HuH-7 (cell line): ENCODE measurements at regions not wholly inside any gene's neighbourhood (a gene's known extent, or its start where the extent isn't known, plus 50 kb on each side); places are given as distances from the start of the nearest gene placed in this dataset.
A peak's percentile ranks its signal among the peaks of the same experiment; 100 is the strongest.
"Not testable (repeated sequence)": the region's sequence is repeated elsewhere in the genome, so short reads cannot be mapped to it uniquely, and the experiment has no call there.

Experiments
- DNase-seq: peaks from one replicate; pipeline ENCODE4 v3.0.0; 2011; ENCODE audit warnings: low spot score

- DNase-seq: no peak
Observed at GRCh38 chr6:12618296-12618695, 98.3 kb upstream of the PHACTR1 start.

- no peak for DNase-seq
Observed at GRCh38 chr6:12621754-12622153, 94.8 kb upstream of the PHACTR1 start.

GRCh38 chr6:12622566-12622965 lies 94.0 kb upstream of the PHACTR1 start:
- no peak for DNase-seq

- DNase-seq: no peak
Observed at GRCh38 chr6:12624142-12624837, 92.3 kb upstream of the PHACTR1 start.

- DNase-seq: no peak
Observed at GRCh38 chr6:12627053-12627452, 89.5 kb upstream of the PHACTR1 start.

- no peak for DNase-seq
Observed at GRCh38 chr6:12628327-12628726, 88.2 kb upstream of the PHACTR1 start.

- not testable (repeated sequence) for DNase-seq
Observed at GRCh38 chr6:12633746-12634145, 82.8 kb upstream of the PHACTR1 start.

GRCh38 chr6:12635375-12635774 lies 81.2 kb upstream of the PHACTR1 start:
- DNase-seq: no peak

GRCh38 chr6:12635813-12636212 lies 80.8 kb upstream of the PHACTR1 start:
- DNase-seq: no peak

- no peak for DNase-seq
Observed at GRCh38 chr6:12636336-12636735, 80.2 kb upstream of the PHACTR1 start.

GRCh38 chr6:12637960-12638641 lies 78.5 kb upstream of the PHACTR1 start:
- DNase-seq: peak; percentile 10

GRCh38 chr6:12640438-12640837 lies 76.1 kb upstream of the PHACTR1 start:
- no peak for DNase-seq

- DNase-seq: not testable (repeated sequence)
Observed at GRCh38 chr6:12641785-12642184, 74.8 kb upstream of the PHACTR1 start.

GRCh38 chr6:12645941-12646340 lies 70.6 kb upstream of the PHACTR1 start:
- DNase-seq: no peak

- DNase-seq: no peak
Observed at GRCh38 chr6:12648171-12648570, 68.4 kb upstream of the PHACTR1 start.

- no peak for DNase-seq
Observed at GRCh38 chr6:12649325-12649724, 67.2 kb upstream of the PHACTR1 start.

- no peak for DNase-seq
Observed at GRCh38 chr6:12653486-12653885, 63.1 kb upstream of the PHACTR1 start.

- DNase-seq: no peak
Observed at GRCh38 chr6:12654107-12654506, 62.5 kb upstream of the PHACTR1 start.

- DNase-seq: no peak
Observed at GRCh38 chr6:12654514-12654913, 62.1 kb upstream of the PHACTR1 start.

- DNase-seq: no peak
Observed at GRCh38 chr6:12656906-12657305, 59.7 kb upstream of the PHACTR1 start.

- no peak for DNase-seq
Observed at GRCh38 chr6:12657884-12658283, 58.7 kb upstream of the PHACTR1 start.

- DNase-seq: no peak
Observed at GRCh38 chr6:12661432-12662089, 55.0 kb upstream of the PHACTR1 start.
